ENCODE measurements at regions not wholly inside any gene's neighbourhood (a gene's known extent, or its start where the extent isn't known, plus 50 kb on each side); places are given as distances from the start of the nearest gene placed in this dataset.

DNA sequence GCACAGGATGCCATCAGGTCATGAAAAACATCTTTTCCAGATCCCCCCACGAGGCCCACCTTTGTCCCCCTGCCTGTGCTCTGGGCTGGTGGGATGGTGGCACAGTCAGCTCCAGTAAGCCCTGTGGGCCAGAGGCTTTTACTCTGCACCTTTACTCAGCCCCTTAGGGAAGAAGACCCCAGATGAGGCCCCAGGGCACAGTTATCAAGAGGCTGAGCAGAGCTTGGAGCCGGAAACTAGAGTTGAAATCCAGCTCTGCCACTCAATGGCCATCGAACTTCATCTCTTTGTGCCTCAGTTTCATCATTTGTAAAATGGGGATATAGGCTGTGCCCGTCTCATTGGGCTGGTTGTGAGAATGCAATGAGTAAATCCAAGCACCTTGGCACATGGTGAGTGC is 81.7 kb upstream of the TOX2 start:
- TF ChIP-seq ZNF263 (CRISPR knock-in tag; IDR thresholded peaks at IDR 0.05): no peak
- TF ChIP-seq, protein P1, sequence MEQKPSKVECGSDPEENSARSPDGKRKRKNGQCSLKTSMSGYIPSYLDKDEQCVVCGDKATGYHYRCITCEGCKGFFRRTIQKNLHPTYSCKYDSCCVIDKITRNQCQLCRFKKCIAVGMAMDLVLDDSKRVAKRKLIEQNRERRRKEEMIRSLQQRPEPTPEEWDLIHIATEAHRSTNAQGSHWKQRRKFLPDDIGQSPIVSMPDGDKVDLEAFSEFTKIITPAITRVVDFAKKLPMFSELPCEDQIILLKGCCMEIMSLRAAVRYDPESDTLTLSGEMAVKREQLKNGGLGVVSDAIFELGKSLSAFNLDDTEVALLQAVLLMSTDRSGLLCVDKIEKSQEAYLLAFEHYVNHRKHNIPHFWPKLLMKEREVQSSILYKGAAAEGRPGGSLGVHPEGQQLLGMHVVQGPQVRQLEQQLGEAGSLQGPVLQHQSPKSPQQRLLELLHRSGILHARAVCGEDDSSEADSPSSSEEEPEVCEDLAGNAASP (CRISPR knock-in tag; IDR thresholded peaks at IDR 0.05; ENCODE audit: borderline replicate concordance): no peak
- TF ChIP-seq ZNF280D (CRISPR knock-in tag; IDR thresholded peaks at IDR 0.05): no peak
- no peak for TF ChIP-seq ZNF580 (CRISPR knock-in tag; IDR thresholded peaks at IDR 0.05; ENCODE audit: borderline replicate concordance, low read depth)
- no peak for TF ChIP-seq ZNF713 (CRISPR knock-in tag; IDR thresholded peaks at IDR 0.05)
- no peak for TF ChIP-seq SIX1 (CRISPR knock-in tag; IDR thresholded peaks at IDR 0.05; ENCODE audit: borderline replicate concordance)
- no peak for TF ChIP-seq RFX5 (IDR thresholded peaks at IDR 0.05; ENCODE audit: low read depth, low read length)
- TF ChIP-seq ETV6 (CRISPR knock-in tag; conservative IDR thresholded peaks at IDR 0.05): no peak
- TF ChIP-seq GATAD1 (CRISPR knock-in tag; IDR thresholded peaks at IDR 0.05): no peak
- TF ChIP-seq ZNF44 (CRISPR knock-in tag; IDR thresholded peaks at IDR 0.05): no peak
- TF ChIP-seq ATRX (CRISPR knock-in tag; IDR thresholded peaks at IDR 0.05; ENCODE audit: borderline replicate concordance): no peak

Data from HepG2 (cell line).